ENCODE measurements at regions not wholly inside any gene's neighbourhood (a gene's known extent, or its start where the extent isn't known, plus 50 kb on each side); places are given as distances from the start of the nearest gene placed in this dataset.
"Not testable (repeated sequence)": the region's sequence is repeated elsewhere in the genome, so short reads cannot be mapped to it uniquely, and the experiment has no call there.

GRCh38 chr3:20615982-20616381 is 430.0 kb upstream of the SGO1 start:
- TF ChIP-seq CTCF, POLR2AphosphoS5, POLR2A (IDR thresholded peaks at IDR 0.05): not testable (repeated sequence)
